ENCODE measurements at regions not wholly inside any gene's neighbourhood (a gene's known extent, or its start where the extent isn't known, plus 50 kb on each side); places are given as distances from the start of the nearest gene placed in this dataset.

DNA sequence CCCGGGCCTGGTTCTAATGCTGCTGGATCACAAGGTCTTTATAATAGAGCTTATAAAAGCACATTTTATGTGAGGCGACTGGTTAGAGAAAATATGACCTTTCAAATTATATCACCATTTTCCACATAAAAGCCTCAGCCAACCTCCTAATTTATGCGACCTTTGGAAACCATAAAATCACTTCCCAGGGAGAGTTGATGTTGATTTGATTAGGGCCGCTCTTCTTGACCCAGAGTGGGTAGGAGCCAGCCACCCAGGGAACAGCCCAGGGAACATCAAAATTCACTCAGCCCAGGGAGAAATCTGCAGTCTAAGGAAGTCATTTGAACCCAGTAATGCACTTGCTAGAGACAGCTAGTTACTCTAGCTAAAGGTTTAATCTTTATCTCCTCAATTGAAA is 79.8 kb upstream of the TENT5A start:
- in situ Hi-C loops (cut with MboI; ENCODE audit: low sequenced_read_pairs, unreplicated experiment), result no loop called here
- TF ChIP-seq, protein P1, sequence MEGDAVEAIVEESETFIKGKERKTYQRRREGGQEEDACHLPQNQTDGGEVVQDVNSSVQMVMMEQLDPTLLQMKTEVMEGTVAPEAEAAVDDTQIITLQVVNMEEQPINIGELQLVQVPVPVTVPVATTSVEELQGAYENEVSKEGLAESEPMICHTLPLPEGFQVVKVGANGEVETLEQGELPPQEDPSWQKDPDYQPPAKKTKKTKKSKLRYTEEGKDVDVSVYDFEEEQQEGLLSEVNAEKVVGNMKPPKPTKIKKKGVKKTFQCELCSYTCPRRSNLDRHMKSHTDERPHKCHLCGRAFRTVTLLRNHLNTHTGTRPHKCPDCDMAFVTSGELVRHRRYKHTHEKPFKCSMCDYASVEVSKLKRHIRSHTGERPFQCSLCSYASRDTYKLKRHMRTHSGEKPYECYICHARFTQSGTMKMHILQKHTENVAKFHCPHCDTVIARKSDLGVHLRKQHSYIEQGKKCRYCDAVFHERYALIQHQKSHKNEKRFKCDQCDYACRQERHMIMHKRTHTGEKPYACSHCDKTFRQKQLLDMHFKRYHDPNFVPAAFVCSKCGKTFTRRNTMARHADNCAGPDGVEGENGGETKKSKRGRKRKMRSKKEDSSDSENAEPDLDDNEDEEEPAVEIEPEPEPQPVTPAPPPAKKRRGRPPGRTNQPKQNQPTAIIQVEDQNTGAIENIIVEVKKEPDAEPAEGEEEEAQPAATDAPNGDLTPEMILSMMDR (IDR thresholded peaks at IDR 0.05; ENCODE audit: borderline replicate concordance, control extremely low read depth, extremely low read depth, insufficient read depth, missing control alignments), result no peak
- DNase-seq (ENCODE audit: low spot score), result no peak

GRCh38 chr6:81831274-81831673 is 78.8 kb upstream of the TENT5A start:
- no peak for DNase-seq (ENCODE audit: low spot score)
- TF ChIP-seq, protein P1 (IDR thresholded peaks at IDR 0.05; ENCODE audit: borderline replicate concordance, control extremely low read depth, extremely low read depth, insufficient read depth, missing control alignments), result no peak
- in situ Hi-C loops (cut with MboI; ENCODE audit: low sequenced_read_pairs, unreplicated experiment), result no loop called here

DNA sequence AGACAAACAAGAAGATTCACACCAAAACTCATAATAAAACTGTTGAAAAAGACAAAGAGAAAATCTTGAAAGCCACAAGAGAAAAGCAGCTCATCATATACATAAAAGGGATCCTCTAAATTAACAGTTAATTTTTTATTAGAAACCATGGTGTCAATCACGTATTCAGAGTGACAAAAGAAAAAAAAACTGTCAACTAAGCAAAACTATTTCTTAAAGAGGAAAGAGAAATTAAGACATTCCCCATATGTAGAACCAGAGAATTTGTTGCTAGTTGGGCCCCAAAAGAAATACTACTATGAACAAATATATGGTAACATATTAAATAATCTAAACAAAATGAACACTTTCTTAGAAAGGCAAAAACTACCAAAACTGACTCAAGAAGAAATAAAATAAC is 74.3 kb upstream of the TENT5A start:
- DNase-seq (ENCODE audit: low spot score), result no peak
- in situ Hi-C loops (cut with MboI; ENCODE audit: low sequenced_read_pairs, unreplicated experiment), result no loop called here

DNA sequence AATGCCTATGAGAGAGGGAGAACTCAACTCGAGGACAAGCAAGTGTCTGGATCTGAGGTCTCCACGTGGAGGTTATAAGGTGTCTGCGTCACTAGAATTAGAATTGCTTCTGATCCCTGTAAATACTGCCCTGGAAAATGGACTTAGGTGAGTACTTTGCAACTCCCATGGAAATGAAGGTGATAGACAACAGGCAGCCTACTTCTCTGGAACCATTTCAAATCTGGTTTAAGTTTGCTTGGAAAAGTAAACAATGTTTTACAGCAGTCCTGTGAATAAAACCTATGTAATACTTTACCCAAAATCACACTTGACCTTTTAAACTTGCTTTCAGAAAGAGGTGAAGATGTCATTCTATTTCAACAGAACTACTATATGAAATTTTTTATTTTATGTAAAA is 70.1 kb upstream of the TENT5A start:
- in situ Hi-C loops (cut with MboI; ENCODE audit: low sequenced_read_pairs, unreplicated experiment), result no loop called here
- TF ChIP-seq, protein P1 (IDR thresholded peaks at IDR 0.05; ENCODE audit: borderline replicate concordance, control extremely low read depth, extremely low read depth, insufficient read depth, missing control alignments), result no peak
- DNase-seq (ENCODE audit: low spot score), result no peak

More for the DNA sequence above, 74.3 kb upstream of the TENT5A start:
- TF ChIP-seq, protein P1 (IDR thresholded peaks at IDR 0.05; ENCODE audit: borderline replicate concordance, control extremely low read depth, extremely low read depth, insufficient read depth, missing control alignments), result no peak

- in situ Hi-C loops (cut with MboI; ENCODE audit: low sequenced_read_pairs, unreplicated experiment), result no loop called here
- TF ChIP-seq, protein P1 (IDR thresholded peaks at IDR 0.05; ENCODE audit: borderline replicate concordance, control extremely low read depth, extremely low read depth, insufficient read depth, missing control alignments), result no peak
- DNase-seq (ENCODE audit: low spot score), result no peak
Measured at GRCh38 chr6:81821449-81821848, 69.0 kb upstream of the TENT5A start.

DNA sequence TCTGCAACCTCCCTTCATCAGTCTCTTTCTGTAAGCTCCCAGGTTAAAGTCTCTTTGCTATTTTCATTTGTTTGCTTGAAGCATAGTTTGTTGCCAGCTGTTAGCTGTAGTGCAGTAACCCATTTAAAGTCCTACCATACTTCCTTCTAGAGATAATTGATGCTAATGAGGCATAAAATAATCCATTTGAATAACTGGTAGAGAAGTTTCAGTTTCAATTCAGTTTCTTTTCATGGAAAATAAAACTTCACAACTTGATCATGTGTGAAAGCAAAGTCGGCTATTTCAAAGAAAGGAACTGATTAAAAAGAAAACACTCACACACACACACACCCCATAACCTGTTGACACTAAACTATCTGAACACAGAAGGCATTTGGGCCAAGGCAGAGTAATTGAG is 68.5 kb upstream of the TENT5A start:
- TF ChIP-seq, protein P1 (IDR thresholded peaks at IDR 0.05; ENCODE audit: borderline replicate concordance, control extremely low read depth, extremely low read depth, insufficient read depth, missing control alignments), result no peak
- in situ Hi-C loops (cut with MboI; ENCODE audit: low sequenced_read_pairs, unreplicated experiment), result no loop called here
- DNase-seq (ENCODE audit: low spot score), result no peak

GRCh38 chr6:81820422-81820821 is 67.9 kb upstream of the TENT5A start:
- in situ Hi-C loops (cut with MboI; ENCODE audit: low sequenced_read_pairs, unreplicated experiment), result no loop called here
- DNase-seq (ENCODE audit: low spot score), result no peak
- TF ChIP-seq, protein P1 (IDR thresholded peaks at IDR 0.05; ENCODE audit: borderline replicate concordance, control extremely low read depth, extremely low read depth, insufficient read depth, missing control alignments), result no peak

All from GM13976 (cell line).